HG03521 (cell line): ENCODE measurements at regions not wholly inside any gene's neighbourhood (a gene's known extent, or its start where the extent isn't known, plus 50 kb on each side); places are given as distances from the start of the nearest gene placed in this dataset.
"Not testable (repeated sequence)": the region's sequence is repeated elsewhere in the genome, so short reads cannot be mapped to it uniquely, and the experiment has no call there.

Experiments used
- ATAC-seq: cut with Tn5 transposase; IDR thresholded peaks from one replicate; pipeline ENCODE4 v1.9.1; 2021; ENCODE audit warnings: mild to moderate bottlenecking, moderate library complexity; ENCODE audit not compliant: unreplicated experiment

GRCh38 chr15:92753591-92753990 is 98.0 kb upstream of the FAM174B start:
- ATAC-seq = no peak

- ATAC-seq = no peak
These were observed 107.9 kb upstream of the FAM174B start for GRCh38 chr15:92763459-92763858.

- ATAC-seq = not testable (repeated sequence)
These were observed 112.6 kb upstream of the FAM174B start for GRCh38 chr15:92768131-92768530.

GRCh38 chr15:92770641-92771040 is 115.1 kb upstream of the FAM174B start:
- no peak for ATAC-seq

GRCh38 chr15:92772061-92772460 is 116.5 kb upstream of the FAM174B start:
- ATAC-seq = no peak

- no peak for ATAC-seq
These were observed 117.2 kb upstream of the FAM174B start for GRCh38 chr15:92772626-92773244.

- no peak for ATAC-seq
These were observed 117.8 kb upstream of the FAM174B start for GRCh38 chr15:92773340-92773739.

GRCh38 chr15:92779874-92780273 is 120.2 kb upstream of the CHD2 start:
- ATAC-seq = no peak

GRCh38 chr15:92780843-92781242 is 119.3 kb upstream of the CHD2 start:
- no peak for ATAC-seq

- no peak for ATAC-seq
These were observed 118.1 kb upstream of the CHD2 start for GRCh38 chr15:92781925-92782453.

- no peak for ATAC-seq
These were observed 113.0 kb upstream of the CHD2 start for GRCh38 chr15:92787116-92787515.

- ATAC-seq = no peak
These were observed 111.9 kb upstream of the CHD2 start for GRCh38 chr15:92788196-92788595.

GRCh38 chr15:92788793-92789192 is 111.3 kb upstream of the CHD2 start:
- not testable (repeated sequence) for ATAC-seq

- ATAC-seq = no peak
These were observed 103.9 kb upstream of the CHD2 start for GRCh38 chr15:92796161-92796611.

- peak; percentile 78 for ATAC-seq
These were observed 102.7 kb upstream of the CHD2 start for GRCh38 chr15:92797168-92798052.

GRCh38 chr15:92800013-92800412 is 100.1 kb upstream of the CHD2 start:
- no peak for ATAC-seq

GRCh38 chr15:92800416-92801055 is 99.6 kb upstream of the CHD2 start:
- ATAC-seq = not testable (repeated sequence)

- not testable (repeated sequence) for ATAC-seq
These were observed 98.9 kb upstream of the CHD2 start for GRCh38 chr15:92801056-92801773.

- ATAC-seq = no peak
These were observed 98.2 kb upstream of the CHD2 start for GRCh38 chr15:92801774-92802464.

- no peak for ATAC-seq
These were observed 96.6 kb upstream of the CHD2 start for GRCh38 chr15:92803536-92803851.
